HG03064 (cell line): ENCODE measurements at regions not wholly inside any gene's neighbourhood (a gene's known extent, or its start where the extent isn't known, plus 50 kb on each side); places are given as distances from the start of the nearest gene placed in this dataset.

Source experiments
- ATAC-seq: cut with Tn5 transposase; IDR thresholded peaks from one replicate; pipeline ENCODE4 v1.9.1; 2021; ENCODE audit warnings: low read depth; ENCODE audit not compliant: unreplicated experiment

DNA sequence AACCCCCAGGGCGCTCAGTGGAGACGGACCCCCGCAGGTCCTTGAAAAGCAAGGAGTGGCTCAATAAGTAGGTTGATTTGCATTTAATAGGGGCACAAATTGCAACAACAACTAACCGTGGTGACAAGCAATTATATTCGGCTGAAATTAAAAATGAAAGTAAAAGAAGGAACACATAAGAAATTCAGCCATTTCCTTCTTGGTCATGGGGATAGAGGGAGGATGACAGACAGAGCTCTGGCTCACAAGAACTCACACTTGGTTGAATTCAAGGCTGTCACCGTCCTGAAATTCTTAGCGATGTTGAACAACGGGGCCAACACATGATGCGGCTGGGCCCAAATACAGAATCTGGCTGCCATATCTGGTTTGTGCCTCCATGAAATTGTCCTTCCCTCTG, 129.0 kb downstream of the EDN3 start:
- no peak for ATAC-seq

GRCh38 chr20:59431014-59431413, 130.6 kb downstream of the EDN3 start:
- ATAC-seq = no peak

DNA sequence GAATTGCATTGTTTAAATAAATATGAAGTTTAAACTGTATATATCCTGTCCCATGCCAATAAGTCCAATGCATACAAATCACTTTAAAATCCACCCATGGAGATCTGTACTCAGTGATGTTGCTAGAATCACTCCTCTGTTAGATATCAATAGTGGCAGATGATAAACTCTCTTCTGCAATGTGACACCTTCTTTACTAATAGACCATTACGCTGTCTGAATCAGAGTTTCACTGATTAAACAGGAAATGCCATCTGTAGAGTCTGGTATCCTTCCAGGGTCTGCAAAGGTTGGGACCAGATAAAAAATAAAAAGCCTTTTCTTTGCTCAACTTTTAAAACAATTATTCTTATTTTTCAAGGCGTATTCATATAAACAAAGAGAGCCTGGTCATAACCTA, 134.5 kb downstream of the EDN3 start:
- no peak for ATAC-seq

DNA sequence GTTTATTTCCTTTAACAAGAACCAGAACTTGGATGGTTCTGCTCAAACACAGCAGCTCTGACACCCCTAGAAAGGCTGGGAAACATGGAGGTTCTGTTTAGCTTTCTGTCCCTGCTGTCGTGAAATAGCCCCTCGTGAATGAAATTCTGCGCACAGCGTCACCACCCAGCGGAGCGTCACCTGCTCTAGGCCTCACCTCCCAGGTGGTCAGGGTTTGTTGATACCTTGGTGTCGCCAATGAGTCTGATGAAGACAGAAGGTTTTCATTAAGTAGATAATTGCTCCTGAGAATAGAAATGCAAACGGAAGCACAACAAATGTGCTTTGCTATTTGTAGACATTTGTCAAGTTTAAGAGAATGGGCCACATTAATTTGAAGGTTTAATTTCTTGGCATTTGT, 135.1 kb downstream of the EDN3 start:
- ATAC-seq = no peak

GRCh38 chr20:59437601-59438031, 137.2 kb downstream of the EDN3 start:
- ATAC-seq = no peak

DNA sequence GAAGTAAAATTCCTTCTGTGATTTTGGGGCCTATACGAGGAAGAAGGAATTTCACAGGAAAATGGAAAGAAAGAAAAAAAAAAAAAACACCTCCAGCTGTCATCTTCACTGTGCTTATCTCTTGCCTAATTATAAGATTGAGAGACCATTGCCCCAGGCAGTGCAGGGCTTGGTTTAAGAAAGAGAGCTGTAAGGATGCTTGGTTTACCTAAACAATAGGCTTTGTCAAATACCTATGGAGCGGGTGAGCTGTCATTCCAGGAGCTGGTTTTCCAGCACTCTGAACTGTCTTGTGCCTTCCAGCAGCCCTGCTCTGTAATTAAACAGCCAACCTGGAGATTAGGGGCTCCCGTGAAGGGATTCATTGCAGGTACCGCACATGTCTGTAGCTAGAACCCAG, 137.8 kb downstream of the EDN3 start:
- ATAC-seq = no peak

DNA sequence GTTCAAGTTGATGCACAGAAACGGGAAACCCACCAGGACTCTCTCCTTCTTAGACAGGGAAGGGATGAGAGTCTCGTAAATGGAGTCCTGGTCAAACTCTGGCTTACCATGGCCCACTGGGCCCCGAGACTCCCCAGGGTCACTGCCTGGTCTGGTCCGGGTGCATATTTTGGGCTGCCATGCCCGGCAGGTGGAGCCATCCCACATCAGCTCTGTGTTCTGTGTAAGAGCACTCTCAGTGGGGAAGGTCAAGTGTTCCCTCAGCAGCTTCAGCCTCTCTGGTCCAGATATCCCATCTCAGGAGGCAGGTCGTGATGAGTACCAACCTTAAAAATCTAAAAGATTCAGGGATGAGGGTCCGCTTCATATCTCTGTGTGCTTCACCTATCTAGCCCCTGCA, 138.8 kb downstream of the EDN3 start:
- ATAC-seq = no peak

- no peak for ATAC-seq
These were observed 140.9 kb downstream of the EDN3 start for GRCh38 chr20:59441306-59441705.

- ATAC-seq = no peak
These were observed 141.7 kb downstream of the EDN3 start for GRCh38 chr20:59441860-59442810.

DNA sequence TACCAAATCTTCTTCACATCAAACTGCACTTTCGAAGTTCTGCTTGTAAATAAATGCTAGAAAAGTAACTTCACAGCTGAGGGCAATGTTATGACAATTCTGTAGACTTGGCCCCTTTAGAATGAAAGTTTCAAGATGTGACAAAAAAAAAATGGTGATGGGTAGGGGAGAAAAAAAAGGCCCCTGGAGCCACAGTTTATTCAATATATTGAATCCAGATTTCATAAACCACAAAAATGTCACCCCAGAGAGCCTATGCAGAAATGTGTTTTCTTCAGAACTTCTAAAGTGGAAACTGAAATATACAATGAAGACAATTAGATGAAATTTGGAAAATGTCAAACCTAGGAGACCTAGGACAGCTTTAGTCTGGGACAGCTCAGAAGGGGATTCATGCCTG, 143.1 kb downstream of the EDN3 start:
- ATAC-seq = no peak

GRCh38 chr20:59446376-59446775, 146.0 kb downstream of the EDN3 start:
- no peak for ATAC-seq

DNA sequence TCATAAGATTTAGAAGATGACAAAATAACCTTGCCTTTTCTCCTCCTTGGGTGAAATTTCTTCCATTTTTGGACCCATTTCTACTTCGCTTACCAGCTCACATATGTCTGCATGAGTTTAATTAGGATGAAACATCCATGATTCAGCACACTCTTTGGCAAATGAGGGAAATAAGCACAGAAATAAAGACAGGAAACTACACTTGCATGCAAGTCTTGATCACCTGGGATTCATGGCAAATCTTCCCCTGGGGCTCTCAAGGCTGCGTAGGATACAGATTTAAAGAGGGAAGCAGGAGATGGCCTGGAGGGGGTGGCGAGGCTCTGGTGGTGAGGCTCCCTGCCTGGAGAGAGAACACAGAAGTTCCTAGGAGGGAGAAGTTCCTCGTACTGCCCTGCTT, 147.8 kb downstream of the EDN3 start:
- no peak for ATAC-seq

DNA sequence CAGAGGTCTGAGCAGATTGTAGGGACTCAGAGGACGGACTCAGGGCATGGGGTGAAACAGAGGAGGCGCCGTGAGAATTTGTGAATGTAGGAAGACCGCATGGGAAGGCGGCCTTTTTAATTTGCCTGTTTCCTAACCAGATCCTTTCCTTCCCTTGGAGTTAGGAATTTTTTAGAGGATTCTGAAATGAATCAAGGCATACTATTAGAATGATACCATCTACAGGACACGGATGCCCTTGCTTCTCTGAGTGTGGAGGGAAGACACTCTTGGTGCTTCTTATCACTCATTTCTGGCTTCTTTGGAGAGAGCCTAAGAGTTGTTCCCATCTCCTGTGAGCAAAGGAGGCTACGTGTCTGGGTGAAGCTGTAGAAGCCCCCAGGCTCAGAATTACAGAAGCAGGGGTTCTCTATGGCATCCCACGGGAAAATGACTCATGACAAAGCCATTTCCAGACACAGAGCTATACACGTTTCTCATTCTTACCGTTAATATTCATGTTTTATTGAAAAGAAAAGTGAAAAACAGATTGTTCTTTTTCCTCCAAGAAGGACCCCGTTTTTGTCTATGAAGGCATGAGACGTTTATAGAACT, 148.5 kb downstream of the EDN3 start:
- no peak for ATAC-seq

- ATAC-seq = no peak
These were observed 150.7 kb downstream of the EDN3 start for GRCh38 chr20:59451066-59451630.

- no peak for ATAC-seq
These were observed 151.2 kb downstream of the EDN3 start for GRCh38 chr20:59451641-59452040.

GRCh38 chr20:59452856-59453255, 151.5 kb upstream of the PHACTR3 start:
- ATAC-seq = no peak

DNA sequence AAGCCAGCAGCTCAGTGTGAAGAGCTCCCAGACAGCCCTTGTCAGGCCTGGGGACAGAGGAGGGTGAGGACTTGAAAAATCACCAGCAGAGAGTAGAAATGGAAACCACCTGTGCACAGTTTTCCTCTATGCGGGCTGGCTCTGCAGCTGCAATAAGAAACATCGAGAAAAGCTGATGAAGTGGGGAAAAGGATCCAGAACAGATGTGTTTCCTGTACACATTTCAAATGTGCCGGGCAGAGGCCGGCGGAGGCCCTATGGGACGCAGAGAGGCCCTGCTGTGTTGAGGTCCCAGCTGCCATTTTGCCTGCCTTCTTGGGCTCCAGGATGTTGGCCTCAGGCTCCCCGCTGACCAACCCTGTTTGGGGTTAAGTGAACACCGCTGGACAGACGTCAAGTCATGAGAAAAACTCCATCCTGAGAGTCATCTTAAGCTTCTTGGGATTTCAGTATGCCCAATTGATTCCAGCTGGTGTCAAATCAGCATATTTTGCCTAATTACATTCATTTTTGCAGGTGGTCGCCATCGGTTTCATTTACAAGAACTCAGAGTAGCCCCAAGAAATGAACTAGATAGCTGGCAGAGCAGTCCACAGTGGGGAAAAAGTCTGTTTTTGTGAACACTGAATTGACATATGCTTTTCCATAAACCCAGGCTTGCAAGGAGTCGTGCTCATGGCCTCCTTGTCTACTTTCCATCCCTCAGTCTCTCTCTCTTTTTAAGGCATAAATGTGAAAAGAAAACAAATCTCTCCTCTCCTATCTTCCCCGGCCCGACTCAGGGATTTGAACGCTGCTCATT, 150.4 kb upstream of the PHACTR3 start:
- no peak for ATAC-seq

DNA sequence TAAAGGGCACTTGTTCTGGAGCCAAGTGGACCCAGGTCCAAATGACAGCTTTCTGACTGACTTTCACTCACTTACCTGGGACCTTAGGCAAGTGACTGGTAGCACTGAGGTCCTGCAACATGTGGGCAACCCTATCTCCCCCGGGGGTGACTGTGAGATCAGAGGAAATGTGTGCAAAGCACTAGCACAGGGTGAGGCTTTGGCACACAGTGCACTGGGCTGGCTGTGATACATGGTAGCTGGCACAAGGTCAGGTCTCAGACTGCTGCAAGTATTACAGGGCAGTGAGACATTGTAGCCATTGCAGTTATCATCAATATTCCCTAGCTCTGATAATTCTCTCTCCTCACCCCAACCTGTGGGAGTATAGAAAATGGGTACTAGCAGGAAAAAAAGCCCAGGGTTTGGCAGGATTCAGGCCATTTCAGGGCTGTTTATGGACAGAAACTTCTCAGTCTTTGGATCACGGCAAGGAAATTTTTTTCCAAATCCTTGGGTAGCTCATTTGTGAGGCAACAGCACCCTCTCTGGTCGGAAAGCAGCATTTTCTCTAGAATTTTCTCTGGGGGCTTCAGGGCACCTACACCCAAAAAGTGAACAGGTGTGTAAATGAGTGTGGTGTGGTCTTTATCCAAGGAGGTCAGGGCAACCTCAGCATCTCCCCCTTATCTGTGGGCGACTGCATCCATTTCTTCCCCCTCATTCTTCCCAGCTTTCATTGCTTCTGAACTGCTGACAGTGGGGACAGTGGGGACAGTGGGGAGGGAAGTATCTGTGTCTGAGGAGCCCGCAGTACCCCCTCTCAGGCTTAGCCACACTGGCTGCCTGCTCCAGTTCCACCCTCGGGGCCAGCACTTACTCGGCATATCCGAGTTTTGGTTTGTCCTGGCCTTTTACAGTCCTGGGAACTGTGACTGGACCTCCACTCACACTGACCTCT, 148.7 kb upstream of the PHACTR3 start:
- no peak for ATAC-seq

GRCh38 chr20:59456342-59457279, 147.7 kb upstream of the PHACTR3 start:
- ATAC-seq = no peak
